Chondrocyte (in vitro differentiated cells): ENCODE measurements at regions not wholly inside any gene's neighbourhood (a gene's known extent, or its start where the extent isn't known, plus 50 kb on each side); places are given as distances from the start of the nearest gene placed in this dataset.

ENCODE experiments used
- DNase-seq: peaks from one replicate; pipeline ENCODE4 v3.0.0; 2021; ENCODE audit warnings: mixed read lengths, low spot score
- H3K27ac Mint-ChIP-seq: one replicate; pipeline ENCODE4 v1.8.0; 2021; ENCODE audit warnings: mild to moderate bottlenecking, moderate library complexity, mixed read lengths; ENCODE audit not compliant: unreplicated experiment
- H3K27me3 Mint-ChIP-seq: 2 replicates; pipeline ENCODE4 v1.8.0; 2021; ENCODE audit warnings: low read depth, mixed read lengths
- H3K36me3 Mint-ChIP-seq: 2 replicates; pipeline ENCODE4 v1.8.0; 2021; ENCODE audit warnings: low read depth, mixed read lengths
- H3K4me1 Mint-ChIP-seq: 2 replicates; pipeline ENCODE4 v1.8.0; 2021; ENCODE audit warnings: low read depth, mild to moderate bottlenecking, mixed read lengths
- H3K4me3 Mint-ChIP-seq: one replicate; pipeline ENCODE4 v1.8.0; 2021; ENCODE audit warnings: mild to moderate bottlenecking, moderate library complexity, mixed read lengths; ENCODE audit not compliant: unreplicated experiment
- H3K9me3 Mint-ChIP-seq: 2 replicates; pipeline ENCODE4 v1.8.0; 2021; ENCODE audit warnings: low read depth, mixed read lengths
- CTCF ChIP-seq: fragments of 200-600 bp; sonication (generic); IDR thresholded peaks from 2 replicates; pipeline ENCODE4 v1.5.0; 2021; ENCODE audit warnings: antibody characterized with exemption, mild to moderate bottlenecking, moderate library complexity

GRCh38 chr4:71862315-71862714, 78.4 kb upstream of the GC start:
- DNase-seq: no peak
- TF ChIP-seq CTCF: no peak
- no peak overlapping the region for H3K27ac Mint-ChIP-seq
- no peaks in the 10 kb centered on the region for H3K27me3 Mint-ChIP-seq
- no peak overlapping the region for H3K4me3 Mint-ChIP-seq
- no peaks in the 10 kb centered on the region for H3K4me1 Mint-ChIP-seq
- peaks cover 40% of the 10 kb centered on the region for H3K9me3 Mint-ChIP-seq
- H3K36me3 Mint-ChIP-seq: no peaks in the 10 kb centered on the region

DNA sequence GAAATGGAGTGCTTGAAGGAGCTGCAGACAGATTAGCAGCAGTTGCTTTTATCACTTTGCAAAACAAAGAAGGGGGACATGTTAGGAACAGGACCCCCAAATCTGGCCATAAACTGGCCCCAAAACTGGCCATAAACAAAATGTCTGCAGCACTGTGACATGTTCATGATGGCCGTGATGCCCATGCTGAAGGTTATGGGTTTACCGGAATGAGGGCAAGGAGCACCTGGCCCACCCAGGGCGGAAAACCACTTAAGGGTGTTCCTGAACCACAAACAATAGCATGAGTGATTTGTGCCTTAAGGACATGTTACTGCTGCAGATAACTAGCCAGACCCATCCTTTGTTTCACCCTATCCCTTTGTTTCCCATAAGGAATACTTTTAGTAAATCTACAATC, 79.6 kb upstream of the GC start:
- no peak for DNase-seq
- Mint-ChIP-seq H3K27me3 (no peaks in the 10 kb centered on the region), H3K4me3 (no peak overlapping the region), H3K9me3 (peaks cover 39% of the 10 kb centered on the region), H3K27ac (no peak overlapping the region), H3K36me3 (no peaks in the 10 kb centered on the region), H3K4me1 (no peaks in the 10 kb centered on the region)
- no peak for TF ChIP-seq CTCF

DNA sequence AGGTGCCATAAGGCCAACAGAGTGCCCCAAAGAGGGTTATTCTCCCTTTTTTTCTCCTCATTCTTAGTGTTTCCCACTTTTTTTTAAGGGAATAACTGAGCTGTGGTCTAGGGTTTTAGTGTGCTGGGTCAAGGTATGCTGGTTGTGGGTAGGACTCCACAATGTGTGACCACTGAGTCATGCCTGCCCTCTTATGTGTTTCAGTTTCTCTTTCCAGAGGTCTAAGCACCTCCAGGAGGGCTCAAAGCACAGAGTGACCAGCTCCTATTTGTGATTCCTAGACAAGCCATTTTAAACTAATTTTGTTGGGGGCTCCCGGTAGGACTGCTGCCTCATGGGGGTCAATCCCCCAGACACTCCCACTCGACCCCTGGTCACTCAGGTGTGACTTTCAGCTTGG, 80.5 kb upstream of the GC start:
- Mint-ChIP-seq H3K27me3 (no peaks in the 10 kb centered on the region), H3K4me1 (no peaks in the 10 kb centered on the region), H3K36me3 (no peaks in the 10 kb centered on the region), H3K4me3 (no peak overlapping the region), H3K9me3 (peaks cover 34% of the 10 kb centered on the region), H3K27ac (no peak overlapping the region)
- DNase-seq: no peak
- no peak for TF ChIP-seq CTCF

GRCh38 chr4:71866212-71866885, 82.5 kb upstream of the GC start:
- TF ChIP-seq CTCF: no peak
- H3K4me1 Mint-ChIP-seq: no peaks in the 10 kb centered on the region
- no peaks in the 10 kb centered on the region for H3K36me3 Mint-ChIP-seq
- no peak overlapping the region for H3K4me3 Mint-ChIP-seq
- peaks cover 28% of the 10 kb centered on the region for H3K9me3 Mint-ChIP-seq
- no peak for DNase-seq
- no peaks in the 10 kb centered on the region for H3K27me3 Mint-ChIP-seq
- H3K27ac Mint-ChIP-seq: no peak overlapping the region

DNA sequence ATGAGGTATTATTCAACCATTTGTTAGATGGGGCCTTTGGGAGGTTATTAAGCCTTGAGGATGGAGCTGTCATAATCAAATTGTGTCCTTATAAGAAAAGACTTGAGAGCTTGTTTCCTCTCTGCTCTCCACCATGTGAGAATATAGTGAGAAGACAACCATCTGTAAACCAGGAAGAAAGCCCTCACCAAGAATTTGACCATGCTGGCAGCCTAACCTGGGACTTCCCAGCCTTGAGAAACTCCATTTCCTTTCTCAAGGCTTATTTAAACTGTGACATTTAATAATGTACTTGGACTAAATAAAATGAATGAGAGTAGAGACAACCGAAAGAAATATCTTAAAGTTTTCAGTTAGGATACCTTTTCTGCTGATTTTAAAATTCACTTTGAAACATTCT, 83.7 kb upstream of the GC start:
- Mint-ChIP-seq H3K36me3 (no peaks in the 10 kb centered on the region), H3K27me3 (no peaks in the 10 kb centered on the region), H3K4me3 (no peak overlapping the region), H3K4me1 (no peaks in the 10 kb centered on the region), H3K27ac (no peak overlapping the region), H3K9me3 (peaks cover 23% of the 10 kb centered on the region)
- no peak for DNase-seq
- no peak for TF ChIP-seq CTCF
